Large intestine (tissue), 3 donors: ENCODE measurements at regions not wholly inside any gene's neighbourhood (a gene's known extent, or its start where the extent isn't known, plus 50 kb on each side); places are given as distances from the start of the nearest gene placed in this dataset.
"Not testable (repeated sequence)": the region's sequence is repeated elsewhere in the genome, so short reads cannot be mapped to it uniquely, and the experiment has no call there.

Source experiments
- DNase-seq, 2 donors: peaks; one replicate each; pipeline versions ENCODE4 v3.0.0 to v3.0.0-alpha.2; 2013
- H3K27ac ChIP-seq: one replicate; pipeline ENCODE4 v1.5.1; 2013; ENCODE audit warnings: low read length
- H3K27me3 ChIP-seq: 2 replicates; pipeline ENCODE4 v1.6.1; 2013; ENCODE audit warnings: low read length; ENCODE audit not compliant: control insufficient read depth, insufficient read depth
- H3K36me3 ChIP-seq: 2 replicates; pipeline ENCODE4 v1.6.1; 2013; ENCODE audit warnings: low read length; ENCODE audit not compliant: control insufficient read depth, insufficient read depth
- H3K4me1 ChIP-seq: one replicate; pipeline ENCODE4 v1.6.1; 2013; ENCODE audit warnings: low read length; ENCODE audit not compliant: control insufficient read depth, insufficient read depth
- H3K4me3 ChIP-seq: one replicate; pipeline ENCODE4 v1.5.1; 2013; ENCODE audit warnings: low read length
- H3K9me3 ChIP-seq: one replicate; pipeline ENCODE4 v1.6.1; 2013; ENCODE audit warnings: mild to moderate bottlenecking, low read depth, low read length, moderate library complexity; ENCODE audit not compliant: control insufficient read depth
- WGBS: methylation state at CpG from one replicate; pipeline ENCODE4 v1.1.5; 2013; ENCODE audit warnings: low lambda C conversion rate; ENCODE audit not compliant: insufficient coverage; 5-methylcytosine and 5-hydroxymethylcytosine counted together

- Histone ChIP-seq H3K9me3 (no peaks in the 10 kb centered on the region), H3K27ac (no peak overlapping the region), H3K36me3 (no peaks in the 10 kb centered on the region), H3K27me3 (no peaks in the 10 kb centered on the region), H3K4me1 (no peaks in the 10 kb centered on the region), H3K4me3 (no peak overlapping the region)
- DNase-seq: peak in 1 of 2 donors; percentile 9
- WGBS: 85% methylated on average over 2 of the region's 6 CpGs
These were observed 929.1 kb downstream of the LTN1 start for GRCh38 chr21:28063241-28064216.

GRCh38 chr21:28052956-28053355 is 939.7 kb downstream of the LTN1 start:
- WGBS: no CpG with 5 or more reads among the region's 1 CpG
- not testable (repeated sequence) for H3K4me3 ChIP-seq, H3K4me1 ChIP-seq, H3K27me3 ChIP-seq, H3K9me3 ChIP-seq, H3K27ac ChIP-seq, H3K36me3 ChIP-seq, DNase-seq

- not testable (repeated sequence) for H3K4me3 ChIP-seq, H3K9me3 ChIP-seq, H3K36me3 ChIP-seq, H3K27ac ChIP-seq, H3K4me1 ChIP-seq, H3K27me3 ChIP-seq
- peak in 1 of 2 donors; percentile 32 for DNase-seq
- WGBS: no CpG with 5 or more reads among the region's 4 CpGs
These were observed 941.0 kb downstream of the LTN1 start for GRCh38 chr21:28051649-28052048.

- H3K36me3 ChIP-seq, H3K4me3 ChIP-seq, H3K9me3 ChIP-seq, DNase-seq, H3K4me1 ChIP-seq, H3K27me3 ChIP-seq, H3K27ac ChIP-seq: not testable (repeated sequence)
These were observed 957.0 kb downstream of the LTN1 start for GRCh38 chr21:28035692-28036091.

- WGBS: no CpG with 5 or more reads among the region's 2 CpGs
- not testable (repeated sequence) for H3K4me3 ChIP-seq, DNase-seq, H3K36me3 ChIP-seq, H3K4me1 ChIP-seq, H3K27me3 ChIP-seq, H3K9me3 ChIP-seq, H3K27ac ChIP-seq
These were observed 957.8 kb downstream of the LTN1 start for GRCh38 chr21:28034916-28035315.

- not testable (repeated sequence) for H3K4me3 ChIP-seq, H3K27me3 ChIP-seq, H3K36me3 ChIP-seq, H3K27ac ChIP-seq, DNase-seq, H3K4me1 ChIP-seq, H3K9me3 ChIP-seq
- WGBS: 100% methylated on average over 3 of the region's 4 CpGs
These were observed 958.3 kb downstream of the LTN1 start for GRCh38 chr21:28034334-28034733.

- not testable (repeated sequence) for H3K27ac ChIP-seq, H3K9me3 ChIP-seq, H3K4me3 ChIP-seq, H3K36me3 ChIP-seq, DNase-seq, H3K27me3 ChIP-seq, H3K4me1 ChIP-seq
- WGBS: no CpG with 5 or more reads among the region's 1 CpG
These were observed 960.0 kb downstream of the LTN1 start for GRCh38 chr21:28032652-28033051.

GRCh38 chr21:28031066-28031465 is 961.6 kb downstream of the LTN1 start:
- H3K4me3 ChIP-seq, DNase-seq, H3K27ac ChIP-seq, H3K36me3 ChIP-seq, H3K4me1 ChIP-seq, H3K27me3 ChIP-seq, H3K9me3 ChIP-seq: not testable (repeated sequence)

GRCh38 chr21:28025111-28025510 is 967.6 kb downstream of the LTN1 start:
- H3K36me3 ChIP-seq: no peaks in the 10 kb centered on the region
- no peak overlapping the region for H3K27ac ChIP-seq
- WGBS: 100% methylated on average over 1 of the region's 1 CpG
- H3K4me1 ChIP-seq: no peaks in the 10 kb centered on the region
- no peak overlapping the region for H3K4me3 ChIP-seq
- no peaks in the 10 kb centered on the region for H3K9me3 ChIP-seq
- H3K27me3 ChIP-seq: no peaks in the 10 kb centered on the region
- no peak for DNase-seq

GRCh38 chr21:28018741-28019669 is 973.7 kb downstream of the LTN1 start:
- Histone ChIP-seq H3K27ac (no peak overlapping the region), H3K9me3 (no peaks in the 10 kb centered on the region), H3K4me3 (no peak overlapping the region), H3K36me3 (no peaks in the 10 kb centered on the region), H3K4me1 (no peaks in the 10 kb centered on the region), H3K27me3 (no peaks in the 10 kb centered on the region)
- WGBS: no CpG with 5 or more reads among the region's 15 CpGs
- DNase-seq: peak in 1 of 2 donors; percentile 19
